ENCODE measurements at regions not wholly inside any gene's neighbourhood (a gene's known extent, or its start where the extent isn't known, plus 50 kb on each side); places are given as distances from the start of the nearest gene placed in this dataset.

GRCh38 chr2:17302281-17302680 is 216.0 kb downstream of the RAD51AP2 start:
- DNase-seq: no peak

GRCh38 chr2:17301437-17301836 is 216.8 kb downstream of the RAD51AP2 start:
- DNase-seq: no peak

GRCh38 chr2:17299891-17300540 is 218.2 kb downstream of the RAD51AP2 start:
- DNase-seq: no peak

GRCh38 chr2:17298453-17298852 is 219.8 kb downstream of the RAD51AP2 start:
- DNase-seq: no peak

- DNase-seq: no peak
Measured at GRCh38 chr2:17296686-17297085, 221.6 kb downstream of the RAD51AP2 start.

GRCh38 chr2:17289669-17290068 is 228.6 kb downstream of the RAD51AP2 start:
- no peak for DNase-seq

GRCh38 chr2:17287183-17287582 is 231.1 kb downstream of the RAD51AP2 start:
- DNase-seq: no peak

GRCh38 chr2:17282826-17283225 is 235.4 kb downstream of the RAD51AP2 start:
- no peak for DNase-seq

GRCh38 chr2:17282245-17282644 is 236.0 kb downstream of the RAD51AP2 start:
- DNase-seq: no peak

GRCh38 chr2:17276220-17276619 is 242.0 kb downstream of the RAD51AP2 start:
- no peak for DNase-seq

- no peak for DNase-seq
Measured at GRCh38 chr2:17272652-17273525, 245.4 kb downstream of the RAD51AP2 start.

- DNase-seq: no peak
Measured at GRCh38 chr2:17272170-17272569, 246.1 kb downstream of the RAD51AP2 start.

GRCh38 chr2:17271416-17271815 is 246.8 kb downstream of the RAD51AP2 start:
- no peak for DNase-seq

GRCh38 chr2:17270894-17271293 is 247.3 kb downstream of the RAD51AP2 start:
- DNase-seq: no peak

- DNase-seq: no peak
Measured at GRCh38 chr2:17263570-17263968, 254.7 kb downstream of the RAD51AP2 start.

- DNase-seq: no peak
Measured at GRCh38 chr2:17262854-17263569, 255.2 kb downstream of the RAD51AP2 start.

- no peak for DNase-seq
Measured at GRCh38 chr2:17259613-17260012, 258.6 kb downstream of the RAD51AP2 start.

GRCh38 chr2:17258861-17259260 is 259.4 kb downstream of the RAD51AP2 start:
- no peak for DNase-seq

GRCh38 chr2:17257189-17257909 is 260.9 kb downstream of the RAD51AP2 start:
- no peak for DNase-seq

- no peak for DNase-seq
Measured at GRCh38 chr2:17255071-17255470, 263.2 kb downstream of the RAD51AP2 start.

GRCh38 chr2:17254421-17254820 is 263.8 kb downstream of the RAD51AP2 start:
- no peak for DNase-seq

- no peak for DNase-seq
Measured at GRCh38 chr2:17252258-17252657, 266.0 kb downstream of the RAD51AP2 start.

GRCh38 chr2:17251171-17251570 is 267.1 kb downstream of the RAD51AP2 start:
- DNase-seq: no peak

Measured in stimulated activated CD4-positive, alpha-beta T cell treated with anti-CD3 and anti-CD28 coated beads, Interleukin-2, amount 100 ng/mL, for 24 hours (primary cell).